ENCODE measurements at regions not wholly inside any gene's neighbourhood (a gene's known extent, or its start where the extent isn't known, plus 50 kb on each side); places are given as distances from the start of the nearest gene placed in this dataset.

- no peaks in the 10 kb centered on the region for H3K4me1 Mint-ChIP-seq
Measured at GRCh38 chr16:66013486-66013885, 353.0 kb upstream of the CDH5 start.

GRCh38 chr16:66008136-66008535, 358.4 kb upstream of the CDH5 start:
- DNase-seq (ENCODE audit: low spot score in 2 of 2, unreplicated experiment in 2 of 2), result no peak
- no peaks in the 10 kb centered on the region for H3K36me3 Mint-ChIP-seq
- TF ChIP-seq CTCF (IDR thresholded peaks at IDR 0.05; ENCODE audit: unreplicated experiment), result no peak
- peaks cover 10% of the 10 kb centered on the region for H3K4me1 Mint-ChIP-seq
- H3K27me3 Mint-ChIP-seq (ENCODE audit: low read depth), result peaks cover 5% of the 10 kb centered on the region
- H3K9me3 Mint-ChIP-seq, result no peaks in the 10 kb centered on the region
- no peak overlapping the region for H3K4me3 Mint-ChIP-seq
- H3K27ac Mint-ChIP-seq, result no peak overlapping the region

More at GRCh38 chr16:66013486-66013885, 353.0 kb upstream of the CDH5 start:
- no peak for DNase-seq (ENCODE audit: low spot score in 2 of 2, unreplicated experiment in 2 of 2)
- Mint-ChIP-seq H3K36me3 (no peaks in the 10 kb centered on the region), H3K9me3 (no peaks in the 10 kb centered on the region), H3K27ac (no peak overlapping the region), H3K4me3 (no peak overlapping the region), H3K27me3 (ENCODE audit: low read depth) (peaks cover 7% of the 10 kb centered on the region)
- no peak for TF ChIP-seq CTCF (IDR thresholded peaks at IDR 0.05; ENCODE audit: unreplicated experiment)

DNA sequence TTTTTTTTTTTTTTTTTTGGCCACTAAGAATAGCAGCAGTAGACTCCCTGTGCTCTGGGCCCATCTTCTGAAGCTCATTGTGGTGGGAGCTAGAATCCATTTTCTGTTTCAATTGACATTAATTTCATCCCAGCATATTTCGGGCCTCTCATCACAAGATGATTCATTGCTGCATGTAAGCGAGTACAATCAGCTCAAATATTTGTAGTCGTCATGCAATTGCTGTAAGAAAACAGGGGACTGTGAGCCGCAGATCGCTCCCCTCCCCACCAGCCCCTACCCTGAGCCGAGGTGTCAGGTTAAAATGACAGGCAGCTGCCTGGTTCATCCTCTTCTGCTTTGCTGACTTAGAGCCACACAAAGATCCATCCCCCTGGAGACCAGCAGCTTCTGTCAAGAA, 358.8 kb upstream of the CDH5 start:
- Mint-ChIP-seq H3K36me3 (no peaks in the 10 kb centered on the region), H3K27me3 (ENCODE audit: low read depth) (peaks cover 2% of the 10 kb centered on the region), H3K4me3 (no peak overlapping the region), H3K27ac (no peak overlapping the region), H3K9me3 (no peaks in the 10 kb centered on the region), H3K4me1 (peaks cover 10% of the 10 kb centered on the region)
- DNase-seq (ENCODE audit: low spot score in 2 of 2, unreplicated experiment in 2 of 2), result no peak
- TF ChIP-seq CTCF (IDR thresholded peaks at IDR 0.05; ENCODE audit: unreplicated experiment), result no peak

DNA sequence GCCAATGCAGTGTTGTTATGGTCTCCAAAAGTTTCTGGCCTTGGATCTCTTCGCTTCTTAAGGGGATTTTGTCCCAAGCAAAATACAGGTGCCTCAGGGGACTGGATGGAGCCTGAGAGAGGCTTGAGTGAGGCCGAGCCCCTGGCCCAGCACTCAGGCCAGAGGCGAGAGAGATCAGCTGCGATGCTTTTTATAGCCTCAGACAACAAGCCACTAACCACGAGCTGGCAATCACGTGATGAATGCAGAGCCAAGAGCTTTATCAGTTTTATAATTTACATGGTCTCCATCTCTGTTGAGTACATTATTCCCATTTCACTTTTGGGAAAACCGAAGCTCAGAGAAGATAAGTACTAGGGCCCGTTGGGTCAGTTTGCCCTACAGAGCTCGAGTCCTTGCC, 360.0 kb upstream of the CDH5 start:
- Mint-ChIP-seq H3K27me3 (ENCODE audit: low read depth) (peaks cover under 1% of the 10 kb centered on the region), H3K36me3 (no peaks in the 10 kb centered on the region), H3K9me3 (no peaks in the 10 kb centered on the region), H3K4me1 (peaks cover 10% of the 10 kb centered on the region), H3K4me3 (no peak overlapping the region), H3K27ac (no peak overlapping the region)
- DNase-seq (ENCODE audit: low spot score in 2 of 2, unreplicated experiment in 2 of 2), result no peak
- TF ChIP-seq CTCF (IDR thresholded peaks at IDR 0.05; ENCODE audit: unreplicated experiment), result no peak

DNA sequence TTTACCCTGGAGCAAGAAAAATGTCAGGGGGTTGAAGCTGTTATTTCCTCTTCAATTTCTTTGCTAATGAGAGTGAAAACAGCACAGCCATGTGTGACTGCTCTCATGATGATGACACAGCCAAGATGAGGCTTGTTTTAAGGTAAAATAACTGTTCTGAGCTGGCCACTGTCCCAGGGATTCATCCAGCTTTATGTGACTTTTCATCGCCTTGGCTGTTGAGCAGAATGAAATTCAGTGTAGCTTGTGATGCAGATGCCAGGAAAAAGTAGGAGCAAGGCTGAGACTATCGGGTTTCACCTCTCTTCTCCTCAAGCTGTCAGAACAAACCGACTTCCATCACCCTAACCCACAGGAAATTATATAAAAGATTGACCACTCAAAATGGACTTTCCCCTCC, 361.8 kb upstream of the CDH5 start:
- TF ChIP-seq CTCF (IDR thresholded peaks at IDR 0.05; ENCODE audit: unreplicated experiment), result no peak
- Mint-ChIP-seq H3K27ac (no peak overlapping the region), H3K27me3 (ENCODE audit: low read depth) (peaks cover 13% of the 10 kb centered on the region), H3K9me3 (no peaks in the 10 kb centered on the region), H3K4me3 (no peak overlapping the region), H3K4me1 (peaks cover 10% of the 10 kb centered on the region), H3K36me3 (no peaks in the 10 kb centered on the region)
- no peak for DNase-seq (ENCODE audit: low spot score in 2 of 2, unreplicated experiment in 2 of 2)

- Mint-ChIP-seq H3K9me3 (no peaks in the 10 kb centered on the region), H3K36me3 (no peaks in the 10 kb centered on the region), H3K4me3 (no peak overlapping the region), H3K27ac (no peak overlapping the region), H3K27me3 (ENCODE audit: low read depth) (peaks cover 13% of the 10 kb centered on the region), H3K4me1 (peaks cover 10% of the 10 kb centered on the region)
- DNase-seq (ENCODE audit: low spot score in 2 of 2, unreplicated experiment in 2 of 2), result no peak
- no peak for TF ChIP-seq CTCF (IDR thresholded peaks at IDR 0.05; ENCODE audit: unreplicated experiment)
Measured at GRCh38 chr16:66003201-66003600, 363.3 kb upstream of the CDH5 start.

Measured in mesothelial cell of epicardium (in vitro differentiated cells).